Fibroblast of lung (primary cell): ENCODE measurements at regions not wholly inside any gene's neighbourhood (a gene's known extent, or its start where the extent isn't known, plus 50 kb on each side); places are given as distances from the start of the nearest gene placed in this dataset.

Experiments
- DNase-seq, 2 donors: peaks; one replicate each; pipeline versions ENCODE4 v3.0.0 to v3.0.0-alpha.2; 2010; ENCODE audit warnings: low read depth in 2 of 2
- H2AFZ ChIP-seq: 2 replicates; pipeline ENCODE4 v1.5.1; 2012; ENCODE audit warnings: low read length, control low read depth, inconsistent platforms
- H3K27ac ChIP-seq: 2 replicates; pipeline ENCODE4 v1.5.1; 2011; ENCODE audit warnings: low read length, control low read depth; ENCODE audit not compliant: insufficient read depth
- H3K27me3 ChIP-seq: 2 replicates; pipeline ENCODE4 v1.5.1; 2011; ENCODE audit warnings: mild to moderate bottlenecking, low read length; ENCODE audit not compliant: control insufficient read depth, insufficient read depth
- H3K36me3 ChIP-seq: 2 replicates; pipeline ENCODE4 v1.5.1; 2011; ENCODE audit warnings: low read length; ENCODE audit not compliant: control insufficient read depth, insufficient read depth
- H3K4me1 ChIP-seq: 2 replicates; pipeline ENCODE4 v1.5.1; 2011; ENCODE audit warnings: low read length; ENCODE audit not compliant: control insufficient read depth, insufficient read depth; ENCODE audit errors: extremely low read depth
- H3K4me2 ChIP-seq: 2 replicates; pipeline ENCODE4 v1.5.1; 2011; ENCODE audit warnings: low read length, control low read depth; ENCODE audit not compliant: insufficient read depth; ENCODE audit errors: extremely low read depth
- H3K4me3 ChIP-seq, 4 experiments: fragments of 200-600 bp in 1 of 4; sonication (generic) in 1 of 4; replicated peaks in 1 of 4; 2 replicates each; pipeline ENCODE4 v1.5.1; 2011 to 2016; ENCODE audit warnings: low read length in 4 of 4, low read depth in 3 of 4, mild to moderate bottlenecking in 3 of 4, control low read depth in 2 of 4, inconsistent platforms in 1 of 4, mixed read lengths in 1 of 4; ENCODE audit not compliant: insufficient read depth in 1 of 4; ENCODE audit errors: control extremely low read depth in 1 of 4
- H3K79me2 ChIP-seq: 2 replicates; pipeline ENCODE4 v1.5.1; 2012; ENCODE audit warnings: mild to moderate bottlenecking, low read length, inconsistent platforms; ENCODE audit not compliant: control insufficient read depth, insufficient read depth
- H3K9ac ChIP-seq: 2 replicates; pipeline ENCODE4 v1.5.1; 2011; ENCODE audit warnings: mild to moderate bottlenecking, low read length, control low read depth; ENCODE audit not compliant: insufficient read depth
- H3K9me3 ChIP-seq: 2 replicates; pipeline ENCODE4 v1.5.1; 2012; ENCODE audit warnings: low read depth, low read length; ENCODE audit not compliant: control insufficient read depth, insufficient read depth
- H4K20me1 ChIP-seq: 2 replicates; pipeline ENCODE4 v1.5.1; 2011; ENCODE audit warnings: low read length; ENCODE audit not compliant: control insufficient read depth, insufficient read depth; ENCODE audit errors: extremely low read depth
- CTCF ChIP-seq, 2 donors: IDR thresholded peaks in 1 of 2; conservative IDR thresholded peaks in 1 of 2; 1 replicate in 1 of 2; 2 replicates in 1 of 2; pipeline ENCODE4 v1.5.1; 2011 to 2012; ENCODE audit warnings: low read length in 2 of 2, control low read depth in 1 of 2, inconsistent platforms in 1 of 2, low read depth in 1 of 2, mild to moderate bottlenecking in 1 of 2
- EZH2 ChIP-seq: IDR thresholded peaks from 2 replicates; pipeline ENCODE4 v1.5.1; 2012; ENCODE audit warnings: low read length, control low read depth, mild to moderate bottlenecking; ENCODE audit errors: missing control alignments

DNA sequence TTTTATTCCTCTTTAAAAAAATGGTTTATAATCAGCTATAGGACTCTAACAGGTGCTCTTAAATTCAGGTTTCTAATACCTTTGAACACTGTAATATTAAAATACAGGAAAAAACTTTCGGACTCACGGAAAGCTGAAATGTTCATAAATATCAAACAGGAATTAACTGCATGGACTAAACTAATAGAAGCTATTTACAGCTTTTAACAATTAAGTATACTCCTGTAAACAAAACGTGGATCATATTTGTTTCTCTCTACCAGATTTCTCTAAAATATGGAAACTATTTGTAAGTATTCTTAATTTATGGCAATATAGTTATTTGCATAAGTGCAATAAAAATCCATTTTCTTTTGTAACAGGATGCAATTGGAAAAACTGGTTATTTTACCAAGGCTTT, 108.9 kb upstream of the RESF1 start:
- peak in 1 of 2 donors; percentile 8 for DNase-seq
- H3K4me2 ChIP-seq, result no peak overlapping the region
- no peaks in the 10 kb centered on the region for H3K27me3 ChIP-seq
- H3K9ac ChIP-seq, result no peak overlapping the region
- H3K4me1 ChIP-seq, result no peaks in the 10 kb centered on the region
- H2AFZ ChIP-seq, result no peak overlapping the region
- H3K9me3 ChIP-seq, result no peaks in the 10 kb centered on the region
- no peak overlapping the region for H3K27ac ChIP-seq
- no peaks in the 10 kb centered on the region for H3K36me3 ChIP-seq
- H4K20me1 ChIP-seq, result no peaks in the 10 kb centered on the region
- no peak overlapping the region for H3K4me3 ChIP-seq
- H3K79me2 ChIP-seq, result no peaks in the 10 kb centered on the region
- TF ChIP-seq CTCF (conservative IDR thresholded peaks at IDR 0.05 in 1 of 2, IDR thresholded peaks at IDR 0.05 in 1 of 2; ENCODE audit: low read depth in 1 of 2, low read length in 2 of 2) (no peak), EZH2 (no peak)

GRCh38 chr12:31849090-31849687, 110.0 kb upstream of the RESF1 start:
- peak; percentile 17 to 22 for DNase-seq
- H3K9me3 ChIP-seq, result no peaks in the 10 kb centered on the region
- H3K4me1 ChIP-seq, result no peaks in the 10 kb centered on the region
- H3K36me3 ChIP-seq, result no peaks in the 10 kb centered on the region
- no peak overlapping the region for H3K4me3 ChIP-seq
- no peaks in the 10 kb centered on the region for H3K79me2 ChIP-seq
- H3K4me2 ChIP-seq, result no peak overlapping the region
- TF ChIP-seq CTCF (conservative IDR thresholded peaks at IDR 0.05 in 1 of 2, IDR thresholded peaks at IDR 0.05 in 1 of 2; ENCODE audit: low read depth in 1 of 2, low read length in 2 of 2) (no peak), EZH2 (no peak)
- no peak overlapping the region for H3K9ac ChIP-seq
- no peaks in the 10 kb centered on the region for H4K20me1 ChIP-seq
- no peak overlapping the region for H3K27ac ChIP-seq
- no peaks in the 10 kb centered on the region for H3K27me3 ChIP-seq
- H2AFZ ChIP-seq, result no peak overlapping the region

GRCh38 chr12:31846405-31846804, 112.8 kb upstream of the RESF1 start:
- Histone ChIP-seq H3K79me2 (no peaks in the 10 kb centered on the region), H3K4me3 (no peak overlapping the region), H3K36me3 (no peaks in the 10 kb centered on the region), H3K4me1 (no peaks in the 10 kb centered on the region), H2AFZ (no peak overlapping the region), H3K27ac (no peak overlapping the region), H3K4me2 (no peak overlapping the region), H3K27me3 (no peaks in the 10 kb centered on the region), H4K20me1 (no peaks in the 10 kb centered on the region), H3K9ac (no peak overlapping the region), H3K9me3 (no peaks in the 10 kb centered on the region)
- TF ChIP-seq CTCF (conservative IDR thresholded peaks at IDR 0.05 in 1 of 2, IDR thresholded peaks at IDR 0.05 in 1 of 2; ENCODE audit: low read depth in 1 of 2, low read length in 2 of 2) (no peak), EZH2 (no peak)
- no peak for DNase-seq
